ENCODE measurements at regions not wholly inside any gene's neighbourhood (a gene's known extent, or its start where the extent isn't known, plus 50 kb on each side); places are given as distances from the start of the nearest gene placed in this dataset.
"Not testable (repeated sequence)": the region's sequence is repeated elsewhere in the genome, so short reads cannot be mapped to it uniquely, and the experiment has no call there.

DNA sequence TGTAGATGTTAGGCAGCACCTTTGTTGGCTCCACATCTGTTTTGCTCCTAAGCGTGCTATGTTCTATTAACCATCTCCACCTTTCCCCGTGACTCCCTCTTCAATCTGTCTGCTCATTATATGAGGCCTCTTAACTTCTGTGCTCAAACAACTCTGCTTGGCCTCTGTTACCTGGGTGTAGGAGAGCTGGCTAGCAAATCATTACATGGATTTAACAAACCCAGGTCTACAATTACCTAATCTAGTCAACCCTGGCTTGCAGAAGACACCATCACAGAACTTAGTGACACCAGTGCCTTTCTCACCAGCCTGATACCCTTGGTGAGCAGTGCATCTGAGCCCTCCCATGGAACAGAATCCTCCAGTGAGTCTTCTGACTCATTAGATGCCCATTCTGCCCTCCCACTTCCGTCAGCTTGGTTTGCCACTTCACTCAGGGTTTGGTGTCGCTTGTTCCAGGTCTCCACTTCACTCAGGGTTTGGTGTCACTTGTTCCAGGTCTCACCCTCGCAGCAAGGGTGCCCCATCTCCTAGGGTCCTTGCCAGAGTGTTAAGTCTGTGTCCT lies 92.0 kb upstream of the KIF26B start:
- Histone ChIP-seq H3K4me1 (ENCODE audit: control extremely low read depth in 1 of 4, control insufficient read depth in 4 of 4, insufficient read depth in 4 of 4, low read length in 3 of 4) (no peaks in the 10 kb centered on the region), H3K27ac (ENCODE audit: insufficient read depth in 1 of 2, low read depth in 1 of 2, low read length in 2 of 2, poor library complexity in 1 of 2, severe bottlenecking in 2 of 2) (no peak overlapping the region), H3K9me3 (ENCODE audit: control extremely low read depth in 1 of 5, control insufficient read depth in 4 of 5, insufficient read depth in 2 of 5, low read depth in 1 of 5, low read length in 4 of 5) (no peaks in the 10 kb centered on the region), H3K36me3 (ENCODE audit: control insufficient read depth in 4 of 4, insufficient read depth in 4 of 4, low read length in 3 of 4) (peaks cover 0 to 5% (median 2%) of the 10 kb centered on the region in 4 experiments), H3K27me3 (replicated peaks in 2 of 5; ENCODE audit: control insufficient read depth in 4 of 5, insufficient read depth in 5 of 5, low read length in 4 of 5) (no peaks in the 10 kb centered on the region), H3K4me3 (ENCODE audit: control insufficient read depth in 1 of 7, extremely low read depth in 1 of 7, insufficient read depth in 4 of 7, low read depth in 2 of 7, low read length in 6 of 7) (no peak overlapping the region)
- whole genome bisulfite sequencing (ENCODE audit: insufficient coverage), result 96% methylated on average over 5 of the region's 5 CpGs
- ChIA-PET POLR2A (no interaction called here), CTCF (no interaction called here)
- DNase-seq, result no peak

DNA sequence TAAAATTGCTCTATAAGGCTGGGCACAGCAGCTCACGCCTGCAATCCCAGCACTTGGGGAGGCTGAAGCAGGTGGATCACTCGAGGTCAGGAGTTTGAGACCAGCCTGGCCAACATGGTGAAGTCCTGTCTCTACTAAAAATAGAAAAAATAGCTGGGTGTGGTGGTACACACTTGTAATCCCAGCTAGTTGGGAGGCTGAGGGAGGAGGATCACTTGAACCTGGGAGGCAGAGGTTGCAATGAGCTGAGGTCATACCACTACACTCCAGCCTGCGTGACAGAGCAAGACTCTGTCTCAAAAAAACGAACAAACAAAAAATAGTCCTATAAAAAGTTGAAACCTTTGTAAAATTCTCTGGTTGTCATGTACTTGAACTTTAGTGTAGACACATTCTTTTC lies 93.0 kb upstream of the KIF26B start:
- not testable (repeated sequence) for H3K27me3 ChIP-seq (replicated peaks in 2 of 5; ENCODE audit: control insufficient read depth in 4 of 5, insufficient read depth in 5 of 5, low read length in 4 of 5); H3K9me3 ChIP-seq (ENCODE audit: control extremely low read depth in 1 of 5, control insufficient read depth in 4 of 5, insufficient read depth in 2 of 5, low read depth in 1 of 5, low read length in 4 of 5); DNase-seq; H3K27ac ChIP-seq (ENCODE audit: insufficient read depth in 1 of 2, low read depth in 1 of 2, low read length in 2 of 2, poor library complexity in 1 of 2, severe bottlenecking in 2 of 2); H3K4me3 ChIP-seq (ENCODE audit: control insufficient read depth in 1 of 7, extremely low read depth in 1 of 7, insufficient read depth in 4 of 7, low read depth in 2 of 7, low read length in 6 of 7); H3K36me3 ChIP-seq (ENCODE audit: control insufficient read depth in 4 of 4, insufficient read depth in 4 of 4, low read length in 3 of 4); H3K4me1 ChIP-seq (ENCODE audit: control extremely low read depth in 1 of 4, control insufficient read depth in 4 of 4, insufficient read depth in 4 of 4, low read length in 3 of 4)
- POLR2A ChIA-PET, result interaction anchor here (0.6 kb wide), 1 partner anchor 71 kb away, joined by 3 read pairs; no protein-coding TSS in a partner anchor
- CTCF ChIA-PET, result interaction anchor here (1.2 kb wide), 1 partner anchor 19 kb away, joined by 3 read pairs; no protein-coding TSS in a partner anchor
- WGBS (ENCODE audit: insufficient coverage), result 94% methylated on average over 2 of the region's 4 CpGs

DNA sequence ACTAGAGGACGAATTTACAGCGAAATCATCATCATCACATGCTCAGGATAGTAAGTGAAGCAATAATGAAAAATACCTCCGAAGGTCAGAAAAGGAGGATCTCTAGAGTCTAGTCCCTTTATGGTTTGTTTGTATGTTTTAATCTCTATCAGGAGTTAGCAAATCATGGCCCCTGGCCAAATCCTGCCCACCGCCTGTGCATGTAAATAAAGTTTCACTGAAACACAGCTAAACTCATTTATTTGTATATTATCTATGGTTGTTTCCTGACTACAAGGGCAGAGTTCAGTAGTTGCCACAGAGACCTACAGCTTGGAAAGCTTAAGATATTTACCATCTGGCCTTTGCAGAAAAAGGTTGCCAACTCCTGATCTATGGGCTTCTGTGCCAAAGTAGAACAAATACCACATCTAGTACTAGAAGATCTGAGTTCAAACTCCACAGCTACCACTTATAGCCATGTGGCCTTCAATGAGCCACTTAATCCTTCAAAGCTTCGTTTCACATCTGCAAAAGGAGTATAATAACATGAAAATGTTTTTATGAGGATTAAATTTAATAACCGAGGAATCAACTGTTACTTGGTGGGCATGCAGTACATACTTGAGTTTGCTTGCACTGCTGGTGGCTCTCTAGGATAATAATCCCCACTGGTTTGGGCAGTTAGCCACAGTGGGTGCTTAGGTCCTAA lies 94.0 kb upstream of the KIF26B start:
- H3K36me3 ChIP-seq (ENCODE audit: control insufficient read depth in 4 of 4, insufficient read depth in 4 of 4, low read length in 3 of 4), result peaks cover 0 to 5% (median 2%) of the 10 kb centered on the region in 4 experiments
- peak in 2 of 3 donors; percentile 35 to 44 for DNase-seq
- H3K9me3 ChIP-seq (ENCODE audit: control extremely low read depth in 1 of 5, control insufficient read depth in 4 of 5, insufficient read depth in 2 of 5, low read depth in 1 of 5, low read length in 4 of 5), result no peaks in the 10 kb centered on the region
- H3K27ac ChIP-seq (ENCODE audit: insufficient read depth in 1 of 2, low read depth in 1 of 2, low read length in 2 of 2, poor library complexity in 1 of 2, severe bottlenecking in 2 of 2), result no peak overlapping the region
- ChIA-PET CTCF (interaction anchor here (1.2 to 1.4 kb wide), 2 partner anchors 18 to 20 kb away, joined by 3 read pairs; no protein-coding TSS in a partner anchor), POLR2A (interaction anchor here (0.6 to 0.7 kb wide), 2 partner anchors 72 to 531 kb away, joined by 3 read pairs; no protein-coding TSS in a partner anchor)
- H3K27me3 ChIP-seq (replicated peaks in 2 of 5; ENCODE audit: control insufficient read depth in 4 of 5, insufficient read depth in 5 of 5, low read length in 4 of 5), result no peaks in the 10 kb centered on the region
- H3K4me1 ChIP-seq (ENCODE audit: control extremely low read depth in 1 of 4, control insufficient read depth in 4 of 4, insufficient read depth in 4 of 4, low read length in 3 of 4), result peaks cover 0 to 2% (median 0%) of the 10 kb centered on the region in 4 experiments
- WGBS (ENCODE audit: insufficient coverage), result 100% methylated on average over 3 of the region's 6 CpGs
- H3K4me3 ChIP-seq (ENCODE audit: control insufficient read depth in 1 of 7, extremely low read depth in 1 of 7, insufficient read depth in 4 of 7, low read depth in 2 of 7, low read length in 6 of 7), result no peak overlapping the region

DNA sequence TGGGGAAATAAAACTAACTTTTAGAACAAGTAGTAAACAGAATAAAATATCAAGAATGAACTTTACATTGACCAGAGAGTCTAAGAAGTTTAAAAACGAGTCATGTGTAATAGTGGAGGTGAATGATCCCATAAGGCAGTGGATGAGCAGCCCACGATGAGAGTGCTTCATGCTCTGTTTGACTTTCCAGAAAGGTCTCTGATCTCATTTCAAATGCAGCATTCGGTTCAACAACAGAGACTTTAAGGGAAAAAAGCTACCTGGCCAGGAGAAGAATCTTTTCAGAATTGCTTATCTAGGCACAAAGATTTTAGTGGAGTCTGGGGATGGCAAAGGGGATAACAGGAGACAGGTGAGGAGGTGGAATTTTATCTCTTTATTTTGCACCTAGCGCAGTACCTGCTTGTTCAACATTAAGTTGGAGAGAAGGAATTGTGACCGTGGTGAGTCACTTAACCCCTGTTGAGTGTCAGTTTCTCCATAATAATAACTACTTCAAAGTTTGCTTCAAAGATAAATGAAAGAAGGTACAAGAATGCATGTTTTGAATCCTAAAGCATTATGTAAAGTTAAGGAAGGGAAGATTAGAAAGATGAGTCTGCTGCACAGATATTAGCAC lies 94.9 kb upstream of the KIF26B start:
- H3K4me1 ChIP-seq (ENCODE audit: control extremely low read depth in 1 of 4, control insufficient read depth in 4 of 4, insufficient read depth in 4 of 4, low read length in 3 of 4), result peaks cover 0 to 8% (median 1%) of the 10 kb centered on the region in 4 experiments
- CTCF ChIA-PET, result interaction anchor here (1.4 kb wide), 1 partner anchor 21 kb away, joined by 3 read pairs; no protein-coding TSS in a partner anchor
- no peaks in the 10 kb centered on the region for H3K9me3 ChIP-seq (ENCODE audit: control extremely low read depth in 1 of 5, control insufficient read depth in 4 of 5, insufficient read depth in 2 of 5, low read depth in 1 of 5, low read length in 4 of 5)
- POLR2A ChIA-PET, result interaction anchor here (0.7 kb wide), 1 partner anchor 530 kb away, joined by 3 read pairs; no protein-coding TSS in a partner anchor
- H3K27me3 ChIP-seq (replicated peaks in 2 of 5; ENCODE audit: control insufficient read depth in 4 of 5, insufficient read depth in 5 of 5, low read length in 4 of 5), result no peaks in the 10 kb centered on the region
- no peak for DNase-seq
- WGBS (ENCODE audit: insufficient coverage), result 100% methylated on average over 2 of the region's 5 CpGs
- H3K27ac ChIP-seq (ENCODE audit: insufficient read depth in 1 of 2, low read depth in 1 of 2, low read length in 2 of 2, poor library complexity in 1 of 2, severe bottlenecking in 2 of 2), result no peak overlapping the region
- H3K4me3 ChIP-seq (ENCODE audit: control insufficient read depth in 1 of 7, extremely low read depth in 1 of 7, insufficient read depth in 4 of 7, low read depth in 2 of 7, low read length in 6 of 7), result no peak overlapping the region
- peaks cover 0 to 5% (median 2%) of the 10 kb centered on the region in 4 experiments for H3K36me3 ChIP-seq (ENCODE audit: control insufficient read depth in 4 of 4, insufficient read depth in 4 of 4, low read length in 3 of 4)

DNA sequence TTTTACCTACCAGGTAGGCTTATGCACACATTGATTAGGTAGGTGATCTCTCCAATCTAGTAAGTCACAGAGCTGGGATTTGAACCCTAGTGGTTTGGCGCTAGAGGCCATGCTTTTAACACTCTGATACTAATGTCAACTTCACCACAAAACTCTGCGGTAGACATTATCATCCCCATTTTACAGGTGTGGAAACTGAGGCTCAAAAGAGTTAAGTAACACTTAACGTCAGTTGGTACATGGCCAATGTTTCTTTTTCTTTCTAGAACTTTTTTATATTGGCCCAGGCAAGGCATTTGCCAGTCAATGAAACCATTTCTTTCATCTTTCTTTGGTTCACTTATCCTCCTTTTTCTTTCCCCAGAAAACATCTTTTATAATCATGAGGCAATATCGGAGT lies 95.9 kb upstream of the KIF26B start:
- peaks cover 2 to 18% (median 11%) of the 10 kb centered on the region in 4 experiments for H3K4me1 ChIP-seq (ENCODE audit: control extremely low read depth in 1 of 4, control insufficient read depth in 4 of 4, insufficient read depth in 4 of 4, low read length in 3 of 4)
- no peak overlapping the region for H3K4me3 ChIP-seq (ENCODE audit: control insufficient read depth in 1 of 7, extremely low read depth in 1 of 7, insufficient read depth in 4 of 7, low read depth in 2 of 7, low read length in 6 of 7)
- 100% methylated on average over 3 of the region's 4 CpGs for WGBS (ENCODE audit: insufficient coverage)
- no peaks in the 10 kb centered on the region for H3K9me3 ChIP-seq (ENCODE audit: control extremely low read depth in 1 of 5, control insufficient read depth in 4 of 5, insufficient read depth in 2 of 5, low read depth in 1 of 5, low read length in 4 of 5)
- H3K36me3 ChIP-seq (ENCODE audit: control insufficient read depth in 4 of 4, insufficient read depth in 4 of 4, low read length in 3 of 4), result peaks cover 0 to 5% (median 2%) of the 10 kb centered on the region in 4 experiments
- H3K27me3 ChIP-seq (replicated peaks in 2 of 5; ENCODE audit: control insufficient read depth in 4 of 5, insufficient read depth in 5 of 5, low read length in 4 of 5), result no peaks in the 10 kb centered on the region
- CTCF ChIA-PET, result interaction anchor here (1.1 kb wide), 1 partner anchor 9 kb away, joined by 3 read pairs; no protein-coding TSS in a partner anchor
- POLR2A ChIA-PET, result no interaction called here
- no peak overlapping the region for H3K27ac ChIP-seq (ENCODE audit: insufficient read depth in 1 of 2, low read depth in 1 of 2, low read length in 2 of 2, poor library complexity in 1 of 2, severe bottlenecking in 2 of 2)
- no peak for DNase-seq

DNA sequence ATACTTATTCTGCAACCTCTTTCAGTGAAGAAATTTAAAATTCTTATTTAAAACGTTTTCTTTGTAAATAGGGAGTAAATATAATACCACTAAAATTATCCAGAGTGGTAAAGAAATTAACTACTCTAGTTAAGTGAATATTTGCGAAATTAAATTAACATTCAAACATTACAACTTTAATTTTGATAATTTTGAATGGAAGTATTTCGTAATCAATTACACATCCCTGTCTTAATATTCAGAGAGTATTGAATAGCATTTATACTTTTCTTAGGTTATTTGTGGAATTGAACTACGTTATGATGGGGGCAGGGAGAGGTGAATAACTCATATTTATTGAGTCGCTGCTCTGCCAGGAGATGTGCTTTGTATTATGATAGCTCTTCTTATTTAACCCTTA lies 96.3 kb upstream of the KIF26B start:
- WGBS (ENCODE audit: insufficient coverage), result 83% methylated on average over 1 of the region's 5 CpGs
- ChIA-PET CTCF (interaction anchor here (1.1 kb wide), 1 partner anchor 9 kb away, joined by 3 read pairs; no protein-coding TSS in a partner anchor), POLR2A (no interaction called here)
- Histone ChIP-seq H3K4me3 (ENCODE audit: control insufficient read depth in 1 of 7, extremely low read depth in 1 of 7, insufficient read depth in 4 of 7, low read depth in 2 of 7, low read length in 6 of 7) (no peak overlapping the region), H3K27ac (ENCODE audit: insufficient read depth in 1 of 2, low read depth in 1 of 2, low read length in 2 of 2, poor library complexity in 1 of 2, severe bottlenecking in 2 of 2) (no peak overlapping the region), H3K27me3 (replicated peaks in 2 of 5; ENCODE audit: control insufficient read depth in 4 of 5, insufficient read depth in 5 of 5, low read length in 4 of 5) (no peaks in the 10 kb centered on the region), H3K9me3 (ENCODE audit: control extremely low read depth in 1 of 5, control insufficient read depth in 4 of 5, insufficient read depth in 2 of 5, low read depth in 1 of 5, low read length in 4 of 5) (no peaks in the 10 kb centered on the region), H3K4me1 (ENCODE audit: control extremely low read depth in 1 of 4, control insufficient read depth in 4 of 4, insufficient read depth in 4 of 4, low read length in 3 of 4) (peaks cover 3 to 22% (median 13%) of the 10 kb centered on the region in 4 experiments), H3K36me3 (ENCODE audit: control insufficient read depth in 4 of 4, insufficient read depth in 4 of 4, low read length in 3 of 4) (peaks cover 0 to 5% (median 2%) of the 10 kb centered on the region in 4 experiments)
- DNase-seq, result no peak

Measured in common myeloid progenitor, CD34-positive (primary cell).